HepG2 (cell line): ENCODE measurements at regions not wholly inside any gene's neighbourhood (a gene's known extent, or its start where the extent isn't known, plus 50 kb on each side); places are given as distances from the start of the nearest gene placed in this dataset.

Source experiments
- ATAC-seq: fragments of 200-7000 bp; cut with Tn5 transposase; 3 replicates; pipeline ENCODE4 v1.9.1; 2020; ENCODE audit warnings: mild to moderate bottlenecking, moderate library complexity
- BruUV-seq: library from RNA; stranded (reverse); fragments of 400-500 nt; replicated peaks from 2 replicates; lab custom pipeline; 2021; lab: Mats Ljungman, UMichigan
- CTCF ChIA-PET: fragments of 300-600 bp; formaldehyde crosslinking; extraction: SDS; loops from one replicate; lab custom pipeline; 2021; ENCODE audit warnings: low total read pairs, inconsistent platforms, low intra/inter-chr PET ratio; lab: Yijun Ruan, JAX
- POLR2A ChIA-PET: fragments of 350-600 bp; sonication (Branson Sonifier 250); formaldehyde crosslinking; loops from one replicate; lab custom pipeline; 2020; ENCODE audit warnings: antibody characterized with exemption, inconsistent platforms; lab: Yijun Ruan, JAX
- DNase-seq: peaks from one replicate; pipeline ENCODE4 v3.0.0-alpha.2; 2015; ENCODE audit warnings: low spot score
- FAIRE-seq: peaks from 3 replicates; lab custom pipeline; 2011; peaks lifted over from hg19 to GRCh38; lab: Jason Lieb, UNC
- H2AFZ ChIP-seq: one replicate; pipeline ENCODE4 v1.6.1; 2011; ENCODE audit warnings: low read length, inconsistent platforms
- H3K27ac ChIP-seq: fragments of 300-600 bp; 3 replicates; pipeline ENCODE4 v1.8.0; 2011; ENCODE audit warnings: mixed run types, mild to moderate bottlenecking, mixed read lengths, low read length, inconsistent platforms; ENCODE audit not compliant: insufficient read depth; ENCODE audit errors: extremely low read length
- H3K27me3 ChIP-seq, 2 experiments: fragments of 200-600 bp in 1 of 2; 2 replicates in 1 of 2; 3 replicates in 1 of 2; pipeline versions ENCODE4 v1.6.0 to v1.8.0; 2011; ENCODE audit warnings: low read length in 2 of 2, mild to moderate bottlenecking in 2 of 2, moderate library complexity in 2 of 2, inconsistent platforms in 1 of 2; ENCODE audit not compliant: insufficient read depth in 2 of 2, control insufficient read depth in 1 of 2
- H3K36me3 ChIP-seq, 2 experiments: fragments of 200-600 bp in 1 of 2; replicated peaks in 1 of 2; 2 replicates in 1 of 2; 3 replicates in 1 of 2; pipeline versions ENCODE4 v1.5.1 to v1.8.0; 2011; ENCODE audit warnings: low read length in 2 of 2, inconsistent platforms in 1 of 2; ENCODE audit not compliant: insufficient read depth in 2 of 2, control insufficient read depth in 1 of 2
- H3K4me1 ChIP-seq: 2 replicates; pipeline ENCODE4 v1.5.1; 2012; ENCODE audit warnings: low read length, inconsistent platforms; ENCODE audit not compliant: insufficient read depth
- H3K4me2 ChIP-seq: 2 replicates; pipeline ENCODE4 v1.6.0; 2011; ENCODE audit warnings: low read depth, low read length, inconsistent platforms
- H3K4me3 ChIP-seq, 3 experiments: fragments of 200-600 bp in 1 of 3; sonication (generic), shearing (Covaris generic) in 1 of 3; replicated peaks in 1 of 3; 2 replicates each; pipeline ENCODE4 v1.5.1; 2011 to 2016; ENCODE audit warnings: low read length in 3 of 3, inconsistent platforms in 2 of 3, low read depth in 2 of 3, mild to moderate bottlenecking in 2 of 3, control low read depth in 1 of 3, mixed read lengths in 1 of 3; ENCODE audit not compliant: insufficient read depth in 1 of 3
- H3K79me2 ChIP-seq: one replicate; pipeline ENCODE4 v1.6.1; 2011; ENCODE audit warnings: low read length, inconsistent platforms; ENCODE audit not compliant: insufficient read depth
- H3K9ac ChIP-seq: 2 replicates; pipeline ENCODE4 v1.6.0; 2011; ENCODE audit warnings: mild to moderate bottlenecking, low read depth, low read length, inconsistent platforms; ENCODE audit not compliant: insufficient read depth
- H3K9me3 ChIP-seq: 2 replicates; pipeline ENCODE4 v1.5.1; 2012; ENCODE audit warnings: mild to moderate bottlenecking, low read length
- H4K20me1 ChIP-seq: 2 replicates; pipeline ENCODE4 v1.6.0; 2011; ENCODE audit warnings: inconsistent platforms, mild to moderate bottlenecking, low read length, moderate library complexity; ENCODE audit not compliant: insufficient read depth
- ADNP ChIP-seq: sonication (generic); formaldehyde crosslinking; IDR thresholded peaks from 2 replicates; pipeline ENCODE4 v1.4.0; 2020; ENCODE audit warnings: missing genetic modification reagents
- NKX3-1 ChIP-seq: sonication (generic); formaldehyde crosslinking; IDR thresholded peaks from 2 replicates; pipeline ENCODE4 v1.5.0; 2020; ENCODE audit warnings: missing genetic modification reagents
- PHB2 ChIP-seq: fragments of 450-650 bp; IDR thresholded peaks from 2 replicates; pipeline ENCODE4 v1.6.1; 2018; ENCODE audit not compliant: partially characterized antibody
- RFXAP ChIP-seq: sonication (generic); formaldehyde crosslinking; IDR thresholded peaks from 2 replicates; pipeline ENCODE4 v1.4.0; 2020; ENCODE audit warnings: missing genetic modification reagents, borderline replicate concordance
- SMARCC2 ChIP-seq: fragments of 450-650 bp; IDR thresholded peaks from 2 replicates; pipeline ENCODE4 v1.6.1; 2017; ENCODE audit warnings: antibody characterized with exemption, mild to moderate bottlenecking
- ZBTB20 ChIP-seq: sonication (generic); formaldehyde crosslinking; IDR thresholded peaks from 2 replicates; pipeline ENCODE4 v1.8.1; 2023; ENCODE audit warnings: missing genetic modification reagents, low read depth, mild to moderate bottlenecking, borderline replicate concordance
- ZBTB38 ChIP-seq: sonication (generic); formaldehyde crosslinking; IDR thresholded peaks from 2 replicates; pipeline ENCODE4 v1.5.1; 2020; ENCODE audit warnings: mild to moderate bottlenecking, missing genetic modification reagents
- ZNF121 ChIP-seq: sonication (generic); formaldehyde crosslinking; IDR thresholded peaks from 2 replicates; pipeline ENCODE4 v1.5.0; 2020; ENCODE audit warnings: mild to moderate bottlenecking, missing genetic modification reagents
- ZNF180 ChIP-seq: sonication (generic); formaldehyde crosslinking; IDR thresholded peaks from 2 replicates; pipeline ENCODE4 v1.4.0; 2020; ENCODE audit warnings: low read depth, missing genetic modification reagents, borderline replicate concordance
- ZNF543 ChIP-seq: sonication (generic); formaldehyde crosslinking; IDR thresholded peaks from 2 replicates; pipeline ENCODE4 v1.4.0; 2020; ENCODE audit warnings: mild to moderate bottlenecking, missing genetic modification reagents
- ZNF782 ChIP-seq: sonication (generic); formaldehyde crosslinking; IDR thresholded peaks from 2 replicates; pipeline ENCODE4 v1.4.0; 2020; ENCODE audit warnings: missing genetic modification reagents, mild to moderate bottlenecking, borderline replicate concordance
- ZSCAN29 ChIP-seq: sonication (generic); formaldehyde crosslinking; conservative IDR thresholded peaks from 2 replicates; pipeline ENCODE4 v1.4.0; 2020; ENCODE audit warnings: mild to moderate bottlenecking, missing genetic modification reagents
- WGBS: methylation state at CpG from one replicate; pipeline ENCODE4 v1.1.6; 2017; ENCODE audit warnings: low lambda C conversion rate; 5-methylcytosine and 5-hydroxymethylcytosine counted together
- in situ Hi-C: cut with HindIII; loops from 2 replicates; pipeline ENCODE4 v1.10.0; 2017; ENCODE audit warnings: low pct_unique_long_range_greater_than_20kb; ENCODE audit not compliant: extremely low pct_ligation_motif_present
- intact Hi-C: fragments of 100-400 bp; cut with micrococcal nuclease; formaldehyde crosslinking; loops from one replicate; pipeline ENCODE4 v1.10.0; 2022; ENCODE audit not compliant: unreplicated experiment
- TF ChIP-seq, protein P1 (sequence below): sonication (generic); formaldehyde crosslinking; IDR thresholded peaks from 2 replicates; pipeline ENCODE4 v1.4.0; 2020; ENCODE audit warnings: missing genetic modification reagents, mild to moderate bottlenecking, borderline replicate concordance
- TF ChIP-seq, protein P2 (sequence below): sonication (generic); formaldehyde crosslinking; IDR thresholded peaks from 2 replicates; pipeline ENCODE4 v1.8.0; 2022; ENCODE audit warnings: mild to moderate bottlenecking, missing genetic modification reagents; ENCODE audit not compliant: insufficient replicate concordance
- TF ChIP-seq, protein P3 (sequence below): sonication (generic); formaldehyde crosslinking; IDR thresholded peaks from 2 replicates; pipeline ENCODE4 v1.9.0; 2021; ENCODE audit warnings: missing genetic modification reagents, borderline replicate concordance
- TF ChIP-seq, protein P4 (sequence below): sonication (generic); formaldehyde crosslinking; IDR thresholded peaks from 2 replicates; pipeline ENCODE4 v1.4.0; 2020; ENCODE audit warnings: missing genetic modification reagents, borderline replicate concordance
- TF ChIP-seq, protein P5 (sequence below): sonication (generic); formaldehyde crosslinking; IDR thresholded peaks from 2 replicates; pipeline ENCODE4 v1.8.0; 2022; ENCODE audit warnings: missing genetic modification reagents, low read depth, mild to moderate bottlenecking, borderline replicate concordance

DNA sequence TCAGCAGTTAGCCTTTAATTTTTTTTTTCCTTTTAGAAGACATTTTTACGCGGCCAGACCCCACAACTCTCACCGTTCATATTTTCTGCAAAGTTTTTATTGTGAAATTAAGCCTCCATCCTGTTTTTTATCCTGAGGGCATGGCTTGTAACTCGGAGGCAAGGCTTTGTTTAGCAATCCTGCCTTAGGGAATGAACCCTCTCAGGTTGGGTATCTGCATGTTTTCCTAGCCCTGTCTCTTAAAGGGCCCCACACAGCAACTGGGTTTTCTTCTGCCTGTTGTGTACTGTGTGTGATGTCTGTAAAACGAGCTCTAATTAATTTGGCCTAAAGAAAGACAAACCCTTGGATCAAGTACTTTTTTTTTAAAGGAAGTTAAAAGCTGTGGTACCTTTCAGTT is 130.2 kb upstream of the COBL start (continued):
- TF ChIP-seq, protein P1, sequence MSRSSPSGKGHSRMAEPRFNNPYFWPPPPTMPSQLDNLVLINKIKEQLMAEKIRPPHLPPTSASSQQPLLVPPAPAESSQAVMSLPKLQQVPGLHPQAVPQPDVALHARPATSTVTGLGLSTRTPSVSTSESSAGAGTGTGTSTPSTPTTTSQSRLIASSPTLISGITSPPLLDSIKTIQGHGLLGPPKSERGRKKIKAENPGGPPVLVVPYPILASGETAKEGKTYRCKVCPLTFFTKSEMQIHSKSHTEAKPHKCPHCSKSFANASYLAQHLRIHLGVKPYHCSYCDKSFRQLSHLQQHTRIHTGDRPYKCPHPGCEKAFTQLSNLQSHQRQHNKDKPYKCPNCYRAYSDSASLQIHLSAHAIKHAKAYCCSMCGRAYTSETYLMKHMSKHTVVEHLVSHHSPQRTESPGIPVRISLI (CRISPR knock-in tag) = no peak

DNA sequence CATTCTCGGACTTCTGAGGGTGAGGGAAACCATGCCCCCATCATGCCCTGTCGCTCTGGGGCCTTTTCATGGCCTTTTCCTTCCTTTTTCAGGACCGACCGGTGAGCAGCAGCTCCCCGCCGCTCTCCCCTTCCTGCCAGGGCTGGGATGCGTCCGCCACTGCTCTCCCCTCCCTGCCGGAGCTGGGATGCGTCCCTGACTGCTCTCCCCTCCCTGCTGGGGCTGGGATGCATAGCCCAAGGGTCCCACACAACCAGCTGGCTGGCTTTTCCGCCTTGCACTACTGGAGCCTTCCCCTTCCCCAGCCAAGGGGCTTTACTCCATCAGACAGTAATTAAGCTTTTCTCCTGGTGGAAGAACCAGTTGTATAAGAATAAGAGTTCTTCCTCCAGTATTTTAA is 129.7 kb upstream of the COBL start:
- Histone ChIP-seq H3K27ac (no peak overlapping the region), H3K36me3 (no peaks in the 10 kb centered on the region), H3K9ac (no peak overlapping the region), H3K27me3 (peaks cover 0 to 10% of the 10 kb centered on the region in 2 experiments; a peak in 3 of 5 replicates), H3K4me1 (no peaks in the 10 kb centered on the region), H3K9me3 (0 out of 2 replicates have a peak, but pooled peaks cover 5% of the 10 kb centered on the region), H3K79me2 (no peaks in the 10 kb centered on the region), H3K4me2 (no peak overlapping the region), H3K4me3 (no peak overlapping the region), H4K20me1 (no peaks in the 10 kb centered on the region), H2AFZ (no peak overlapping the region)
- intact Hi-C loops = no loop called here
- no TSS peak for BruUV-seq
- in situ Hi-C loops = loop anchor here (25.0 kb wide), 1 partner anchor 1466 kb away; no protein-coding TSS in a partner anchor
- POLR2A ChIA-PET = no interaction called here
- no peak for ATAC-seq
- no peak for DNase-seq
- 36% methylated on average over 11 of the region's 11 CpGs for WGBS
- no peak for FAIRE-seq
- CTCF ChIA-PET = no interaction called here
- TF ChIP-seq, protein P2, sequence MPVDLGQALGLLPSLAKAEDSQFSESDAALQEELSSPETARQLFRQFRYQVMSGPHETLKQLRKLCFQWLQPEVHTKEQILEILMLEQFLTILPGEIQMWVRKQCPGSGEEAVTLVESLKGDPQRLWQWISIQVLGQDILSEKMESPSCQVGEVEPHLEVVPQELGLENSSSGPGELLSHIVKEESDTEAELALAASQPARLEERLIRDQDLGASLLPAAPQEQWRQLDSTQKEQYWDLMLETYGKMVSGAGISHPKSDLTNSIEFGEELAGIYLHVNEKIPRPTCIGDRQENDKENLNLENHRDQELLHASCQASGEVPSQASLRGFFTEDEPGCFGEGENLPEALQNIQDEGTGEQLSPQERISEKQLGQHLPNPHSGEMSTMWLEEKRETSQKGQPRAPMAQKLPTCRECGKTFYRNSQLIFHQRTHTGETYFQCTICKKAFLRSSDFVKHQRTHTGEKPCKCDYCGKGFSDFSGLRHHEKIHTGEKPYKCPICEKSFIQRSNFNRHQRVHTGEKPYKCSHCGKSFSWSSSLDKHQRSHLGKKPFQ (CRISPR knock-in tag) = no peak
- TF ChIP-seq, protein P3, sequence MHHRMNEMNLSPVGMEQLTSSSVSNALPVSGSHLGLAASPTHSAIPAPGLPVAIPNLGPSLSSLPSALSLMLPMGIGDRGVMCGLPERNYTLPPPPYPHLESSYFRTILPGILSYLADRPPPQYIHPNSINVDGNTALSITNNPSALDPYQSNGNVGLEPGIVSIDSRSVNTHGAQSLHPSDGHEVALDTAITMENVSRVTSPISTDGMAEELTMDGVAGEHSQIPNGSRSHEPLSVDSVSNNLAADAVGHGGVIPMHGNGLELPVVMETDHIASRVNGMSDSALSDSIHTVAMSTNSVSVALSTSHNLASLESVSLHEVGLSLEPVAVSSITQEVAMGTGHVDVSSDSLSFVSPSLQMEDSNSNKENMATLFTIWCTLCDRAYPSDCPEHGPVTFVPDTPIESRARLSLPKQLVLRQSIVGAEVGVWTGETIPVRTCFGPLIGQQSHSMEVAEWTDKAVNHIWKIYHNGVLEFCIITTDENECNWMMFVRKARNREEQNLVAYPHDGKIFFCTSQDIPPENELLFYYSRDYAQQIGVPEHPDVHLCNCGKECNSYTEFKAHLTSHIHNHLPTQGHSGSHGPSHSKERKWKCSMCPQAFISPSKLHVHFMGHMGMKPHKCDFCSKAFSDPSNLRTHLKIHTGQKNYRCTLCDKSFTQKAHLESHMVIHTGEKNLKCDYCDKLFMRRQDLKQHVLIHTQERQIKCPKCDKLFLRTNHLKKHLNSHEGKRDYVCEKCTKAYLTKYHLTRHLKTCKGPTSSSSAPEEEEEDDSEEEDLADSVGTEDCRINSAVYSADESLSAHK (CRISPR knock-in tag) = no peak
- TF ChIP-seq, protein P4, sequence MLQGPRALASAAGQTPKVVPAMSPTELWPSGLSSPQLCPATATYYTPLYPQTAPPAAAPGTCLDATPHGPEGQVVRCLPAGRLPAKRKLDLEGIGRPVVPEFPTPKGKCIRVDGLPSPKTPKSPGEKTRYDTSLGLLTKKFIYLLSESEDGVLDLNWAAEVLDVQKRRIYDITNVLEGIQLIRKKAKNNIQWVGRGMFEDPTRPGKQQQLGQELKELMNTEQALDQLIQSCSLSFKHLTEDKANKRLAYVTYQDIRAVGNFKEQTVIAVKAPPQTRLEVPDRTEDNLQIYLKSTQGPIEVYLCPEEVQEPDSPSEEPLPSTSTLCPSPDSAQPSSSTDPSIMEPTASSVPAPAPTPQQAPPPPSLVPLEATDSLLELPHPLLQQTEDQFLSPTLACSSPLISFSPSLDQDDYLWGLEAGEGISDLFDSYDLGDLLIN (CRISPR knock-in tag) = no peak
- TF ChIP-seq ZBTB20 (CRISPR knock-in tag) (no peak), ADNP (no peak), ZSCAN29 (CRISPR knock-in tag) (no peak), ZNF782 (no peak), PHB2 (no peak), ZNF180 (CRISPR knock-in tag) (no peak), ZBTB38 (no peak), ZNF121 (CRISPR knock-in tag) (no peak), NKX3-1 (CRISPR knock-in tag) (no peak), SMARCC2 (no peak), ZNF543 (CRISPR knock-in tag) (no peak), RFXAP (CRISPR knock-in tag) (no peak)
- TF ChIP-seq, protein P5, sequence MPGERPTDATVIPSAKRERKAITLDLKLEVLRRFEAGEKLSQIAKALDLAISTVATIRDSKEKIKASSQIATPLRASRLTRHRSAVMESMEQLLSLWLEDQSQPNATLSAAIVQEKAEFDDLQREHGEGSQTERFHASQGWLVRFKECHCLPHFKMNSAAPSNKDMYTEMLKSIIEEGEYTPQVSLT = no peak
